ENCODE measurements at regions not wholly inside any gene's neighbourhood (a gene's known extent, or its start where the extent isn't known, plus 50 kb on each side); places are given as distances from the start of the nearest gene placed in this dataset.

GRCh38 chr5:73250645-73251044, 77.7 kb downstream of the TMEM174 start:
- no peak for DNase-seq (ENCODE audit: low read depth in 1 of 2, low spot score in 1 of 2)
- TF ChIP-seq JUND (IDR thresholded peaks at IDR 0.05; ENCODE audit: low read depth), result no peak
- in situ Hi-C loops (cut with HindIII; ENCODE audit: low pct_unique_long_range_greater_than_20kb, low sequenced_read_pairs), result no loop called here

GRCh38 chr5:73242735-73243134, 69.7 kb downstream of the TMEM174 start:
- no peak for DNase-seq (ENCODE audit: low read depth in 1 of 2, low spot score in 1 of 2)
- in situ Hi-C loops (cut with HindIII; ENCODE audit: low pct_unique_long_range_greater_than_20kb, low sequenced_read_pairs), result no loop called here
- TF ChIP-seq JUND (IDR thresholded peaks at IDR 0.05; ENCODE audit: low read depth), result no peak

- TF ChIP-seq JUND (IDR thresholded peaks at IDR 0.05; ENCODE audit: low read depth), result no peak
- no peak for DNase-seq (ENCODE audit: low read depth in 1 of 2, low spot score in 1 of 2)
- in situ Hi-C loops (cut with HindIII; ENCODE audit: low pct_unique_long_range_greater_than_20kb, low sequenced_read_pairs), result no loop called here
Measured at GRCh38 chr5:73238873-73239272, 65.9 kb downstream of the TMEM174 start.

- no peak for DNase-seq (ENCODE audit: low read depth in 1 of 2, low spot score in 1 of 2)
- TF ChIP-seq JUND (IDR thresholded peaks at IDR 0.05; ENCODE audit: low read depth), result no peak
- in situ Hi-C loops (cut with HindIII; ENCODE audit: low pct_unique_long_range_greater_than_20kb, low sequenced_read_pairs), result no loop called here
Measured at GRCh38 chr5:73236541-73237128, 63.6 kb downstream of the TMEM174 start.

- DNase-seq (ENCODE audit: low read depth in 1 of 2, low spot score in 1 of 2), result no peak
- in situ Hi-C loops (cut with HindIII; ENCODE audit: low pct_unique_long_range_greater_than_20kb, low sequenced_read_pairs), result no loop called here
- TF ChIP-seq JUND (IDR thresholded peaks at IDR 0.05; ENCODE audit: low read depth), result no peak
Measured at GRCh38 chr5:73234204-73234555, 61.2 kb downstream of the TMEM174 start.

- DNase-seq (ENCODE audit: low read depth in 1 of 2, low spot score in 1 of 2), result no peak
- in situ Hi-C loops (cut with HindIII; ENCODE audit: low pct_unique_long_range_greater_than_20kb, low sequenced_read_pairs), result no loop called here
- TF ChIP-seq JUND (IDR thresholded peaks at IDR 0.05; ENCODE audit: low read depth), result no peak
Measured at GRCh38 chr5:73233461-73234203, 60.6 kb downstream of the TMEM174 start.

- DNase-seq (ENCODE audit: low read depth in 1 of 2, low spot score in 1 of 2), result no peak
- in situ Hi-C loops (cut with HindIII; ENCODE audit: low pct_unique_long_range_greater_than_20kb, low sequenced_read_pairs), result no loop called here
- TF ChIP-seq JUND (IDR thresholded peaks at IDR 0.05; ENCODE audit: low read depth), result no peak
Measured at GRCh38 chr5:73233053-73233460, 60.1 kb downstream of the TMEM174 start.

- in situ Hi-C loops (cut with HindIII; ENCODE audit: low pct_unique_long_range_greater_than_20kb, low sequenced_read_pairs), result no loop called here
- TF ChIP-seq JUND (IDR thresholded peaks at IDR 0.05; ENCODE audit: low read depth), result no peak
- DNase-seq (ENCODE audit: low read depth in 1 of 2, low spot score in 1 of 2), result no peak
Measured at GRCh38 chr5:73232266-73233041, 59.5 kb downstream of the TMEM174 start.

GRCh38 chr5:73231246-73231778, 58.3 kb downstream of the TMEM174 start:
- TF ChIP-seq JUND (IDR thresholded peaks at IDR 0.05; ENCODE audit: low read depth), result no peak
- in situ Hi-C loops (cut with HindIII; ENCODE audit: low pct_unique_long_range_greater_than_20kb, low sequenced_read_pairs), result no loop called here
- no peak for DNase-seq (ENCODE audit: low read depth in 1 of 2, low spot score in 1 of 2)

GRCh38 chr5:73230264-73231245, 57.6 kb downstream of the TMEM174 start:
- no peak for TF ChIP-seq JUND (IDR thresholded peaks at IDR 0.05; ENCODE audit: low read depth)
- in situ Hi-C loops (cut with HindIII; ENCODE audit: low pct_unique_long_range_greater_than_20kb, low sequenced_read_pairs), result no loop called here
- DNase-seq (ENCODE audit: low read depth in 1 of 2, low spot score in 1 of 2), result no peak

- in situ Hi-C loops (cut with HindIII; ENCODE audit: low pct_unique_long_range_greater_than_20kb, low sequenced_read_pairs), result no loop called here
- TF ChIP-seq JUND (IDR thresholded peaks at IDR 0.05; ENCODE audit: low read depth), result no peak
- DNase-seq (ENCODE audit: low read depth in 1 of 2, low spot score in 1 of 2), result peak in 1 of 2 experiments; percentile 85
Measured at GRCh38 chr5:73229271-73229670, 56.3 kb downstream of the TMEM174 start.

- no peak for TF ChIP-seq JUND (IDR thresholded peaks at IDR 0.05; ENCODE audit: low read depth)
- in situ Hi-C loops (cut with HindIII; ENCODE audit: low pct_unique_long_range_greater_than_20kb, low sequenced_read_pairs), result no loop called here
- no peak for DNase-seq (ENCODE audit: low read depth in 1 of 2, low spot score in 1 of 2)
Measured at GRCh38 chr5:73228052-73228451, 55.1 kb downstream of the TMEM174 start.
